ENCODE measurements at regions not wholly inside any gene's neighbourhood (a gene's known extent, or its start where the extent isn't known, plus 50 kb on each side); places are given as distances from the start of the nearest gene placed in this dataset.
A peak's percentile ranks its signal among the peaks of the same experiment; 100 is the strongest.

GRCh38 chr13:109394311-109394988 is 391.9 kb downstream of the IRS2 start:
- DNase-seq = peak; percentile 23

GRCh38 chr13:109393045-109393444 is 393.3 kb downstream of the IRS2 start:
- no peak for DNase-seq

DNA sequence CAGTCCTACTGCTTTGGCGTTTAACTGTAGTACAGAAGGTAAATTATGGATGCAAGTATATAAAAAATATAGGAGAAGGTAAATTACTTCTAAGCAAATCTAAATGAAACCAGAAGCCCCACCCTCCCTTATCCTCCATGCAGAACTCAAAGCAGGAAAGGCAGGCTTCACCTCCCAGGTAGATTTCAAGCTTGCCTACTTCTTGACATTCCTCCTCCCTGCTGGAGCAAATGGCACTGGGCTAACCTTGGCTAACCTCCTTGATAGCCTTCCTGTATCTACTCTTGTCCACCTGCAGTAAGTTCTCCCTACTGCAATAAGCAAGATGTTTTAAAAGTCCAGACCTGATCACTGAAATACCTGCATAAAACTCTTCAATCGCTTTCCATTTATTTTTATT is 396.0 kb downstream of the IRS2 start:
- DNase-seq = no peak

GRCh38 chr13:109389892-109390345 is 396.5 kb downstream of the IRS2 start:
- DNase-seq = no peak

GRCh38 chr13:109389456-109389855 is 396.9 kb downstream of the IRS2 start:
- DNase-seq = peak; percentile 41

GRCh38 chr13:109387471-109387870 is 398.9 kb downstream of the IRS2 start:
- no peak for DNase-seq

- DNase-seq = peak; percentile 76
Measured at GRCh38 chr13:109385242-109385560, 401.2 kb downstream of the IRS2 start.

DNA sequence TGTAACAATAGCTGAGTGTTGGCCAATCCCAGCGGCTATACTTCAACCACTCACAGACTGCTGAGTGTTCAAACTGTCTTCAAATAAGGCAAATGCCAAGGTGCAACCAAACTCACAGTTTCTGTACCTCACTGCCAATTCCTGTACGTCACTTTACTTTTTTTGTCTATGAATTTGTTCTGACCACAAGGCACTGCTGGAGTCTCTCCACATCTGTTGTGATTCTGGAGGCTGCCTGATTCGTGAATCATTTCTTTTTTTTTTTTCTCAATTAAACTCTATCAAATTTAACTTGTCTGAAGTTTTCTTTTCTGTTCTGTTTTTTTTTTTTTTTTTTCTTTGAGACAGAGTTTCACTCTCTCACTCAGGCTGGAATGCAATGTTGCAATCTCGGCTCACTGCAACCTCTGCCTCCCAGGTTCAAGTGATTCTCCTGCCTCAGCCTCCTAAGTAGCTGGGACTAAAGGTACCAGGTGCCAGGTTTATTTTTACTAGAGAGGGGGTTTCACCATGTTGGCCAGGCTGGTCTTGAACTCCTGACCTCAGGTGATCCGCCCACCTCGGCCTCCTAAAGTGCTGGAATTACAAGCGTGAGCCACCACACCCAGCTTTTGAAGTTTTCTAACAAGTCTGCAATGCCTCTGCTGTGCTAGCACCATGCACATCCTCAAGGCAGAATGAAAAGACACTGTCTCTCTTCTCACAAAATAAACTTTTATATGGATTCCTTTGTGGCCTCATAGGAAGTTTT is 401.7 kb downstream of the IRS2 start:
- DNase-seq = peak; percentile 78

DNA sequence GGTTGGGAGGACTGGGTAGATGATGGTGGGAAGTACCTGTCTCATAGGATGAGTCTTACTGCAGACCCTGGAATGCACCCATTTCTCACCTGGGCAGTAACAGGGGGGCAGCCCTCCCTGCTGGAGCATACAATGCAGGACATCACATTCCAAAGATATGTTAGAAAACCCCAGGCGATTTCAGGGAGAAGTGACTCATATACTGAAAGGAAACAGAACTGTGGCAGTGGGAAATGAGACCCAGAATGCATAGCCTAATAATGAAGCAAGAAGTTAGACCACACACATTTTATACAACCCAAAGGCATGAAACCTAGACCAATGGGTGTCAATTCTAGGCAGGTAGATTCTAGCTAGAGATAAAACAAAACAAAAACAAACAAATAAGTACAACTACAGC is 402.7 kb downstream of the IRS2 start:
- peak; percentile 85 for DNase-seq

DNA sequence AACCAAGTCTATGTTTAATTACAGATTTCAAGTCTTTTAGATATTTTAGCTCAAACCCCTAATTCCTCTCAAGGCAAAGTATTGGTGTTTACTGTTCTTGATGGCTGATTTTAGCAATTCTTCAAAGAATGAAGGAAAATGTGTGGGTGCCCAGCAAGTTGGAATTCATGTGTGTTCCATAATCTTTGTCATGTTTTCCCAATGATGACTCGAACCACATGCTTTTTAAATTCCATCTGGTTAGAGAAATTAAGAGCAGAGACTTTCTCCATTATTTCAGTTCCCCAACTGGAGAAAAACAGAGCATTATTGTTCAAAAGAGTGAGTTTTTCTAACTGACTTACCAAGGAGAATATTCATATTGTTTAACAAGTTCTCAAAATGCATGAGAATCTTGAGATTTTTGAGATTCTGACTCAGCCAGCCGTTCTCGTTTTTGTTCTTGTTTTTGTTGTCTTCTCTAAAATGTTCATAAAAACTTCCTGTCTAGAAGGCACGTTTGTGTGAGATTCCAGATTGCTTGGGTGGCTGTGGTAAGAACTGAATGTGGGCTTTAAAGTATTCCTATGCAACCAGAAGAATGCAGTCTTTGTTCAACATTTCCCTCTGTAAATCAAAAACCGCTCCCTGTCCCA is 404.7 kb downstream of the IRS2 start:
- peak; percentile 80 for DNase-seq

- DNase-seq = no peak
Measured at GRCh38 chr13:109380457-109380856, 405.9 kb downstream of the IRS2 start.

DNA sequence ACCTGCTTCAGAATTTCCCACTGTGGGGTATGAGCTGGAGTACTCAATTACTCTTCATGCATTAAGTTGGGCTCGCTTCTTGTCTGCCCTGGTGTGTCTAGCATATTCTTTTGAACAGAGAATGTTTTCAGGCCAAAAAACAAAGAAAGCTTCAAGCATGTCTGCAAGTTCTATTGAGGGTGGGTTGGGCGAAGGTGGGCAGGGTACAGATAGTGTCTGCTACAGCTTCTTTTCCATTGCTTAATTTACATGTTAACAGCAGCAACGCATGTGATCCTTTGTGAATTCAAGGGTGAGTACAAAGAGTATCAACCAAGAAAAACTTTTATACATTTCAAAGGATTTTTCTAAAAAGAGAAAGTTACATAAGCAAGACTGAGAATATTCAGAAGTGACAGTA is 406.5 kb downstream of the IRS2 start:
- no peak for DNase-seq

GRCh38 chr13:109376936-109377335 is 409.4 kb downstream of the IRS2 start:
- no peak for DNase-seq

GRCh38 chr13:109374609-109375200 is 411.7 kb downstream of the IRS2 start:
- DNase-seq = no peak

GRCh38 chr13:109372666-109373065 is 413.7 kb downstream of the IRS2 start:
- DNase-seq = no peak

GRCh38 chr13:109371066-109371465 is 415.3 kb downstream of the IRS2 start:
- no peak for DNase-seq

DNA sequence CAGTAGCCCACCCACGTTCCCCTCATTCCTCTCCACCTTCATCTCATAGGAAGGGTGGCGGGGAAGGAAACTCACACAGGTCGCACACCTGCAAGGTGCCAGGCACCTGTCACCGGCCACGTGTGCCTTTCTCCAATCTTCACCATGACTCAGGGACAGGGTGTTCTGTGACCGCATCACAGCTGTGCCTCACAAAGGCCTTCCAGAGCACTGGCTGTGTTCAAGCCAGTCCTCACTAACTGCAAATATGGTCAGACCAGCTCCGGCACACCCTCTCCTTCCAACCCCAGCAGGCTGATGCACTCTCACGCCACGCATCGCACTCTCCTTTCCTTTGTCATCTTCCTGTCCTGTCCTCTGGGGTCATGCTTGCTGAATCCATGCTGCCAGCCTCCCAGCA is 415.9 kb downstream of the IRS2 start:
- no peak for DNase-seq

DNA sequence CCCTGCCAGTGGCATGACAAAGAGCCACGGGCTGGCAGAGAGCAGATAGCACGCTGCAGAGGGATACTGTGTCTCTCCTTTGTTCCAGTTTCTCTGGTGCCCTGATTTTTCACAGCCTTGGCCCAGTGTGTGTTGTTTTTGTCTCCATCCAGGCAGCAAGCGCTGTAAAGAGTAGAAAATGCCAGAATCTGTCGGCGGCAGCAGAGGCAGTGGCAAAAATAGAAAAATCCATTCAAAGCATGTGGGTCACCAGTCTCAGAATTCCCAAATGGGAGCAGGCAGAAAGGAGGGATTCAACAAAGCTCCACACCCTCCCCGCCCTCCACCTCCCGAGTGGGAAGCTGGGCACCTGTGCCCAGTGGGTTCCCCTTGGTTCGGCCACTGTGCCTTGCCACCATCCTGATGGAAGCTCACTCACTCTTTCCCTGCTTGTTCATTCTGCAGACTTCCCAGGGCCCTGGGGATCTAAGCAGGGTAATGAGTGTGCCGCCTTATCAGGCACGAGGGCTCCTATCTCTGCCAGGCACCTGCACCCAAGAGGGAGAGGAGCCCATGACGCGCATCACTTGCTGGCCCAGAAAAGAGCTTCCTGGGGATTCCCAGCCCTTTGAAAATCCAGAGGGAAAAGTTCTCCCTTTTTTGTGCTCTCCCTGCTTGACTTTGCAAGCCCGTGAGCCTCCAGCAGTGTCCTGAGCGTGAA is 416.9 kb downstream of the IRS2 start:
- no peak for DNase-seq

DNA sequence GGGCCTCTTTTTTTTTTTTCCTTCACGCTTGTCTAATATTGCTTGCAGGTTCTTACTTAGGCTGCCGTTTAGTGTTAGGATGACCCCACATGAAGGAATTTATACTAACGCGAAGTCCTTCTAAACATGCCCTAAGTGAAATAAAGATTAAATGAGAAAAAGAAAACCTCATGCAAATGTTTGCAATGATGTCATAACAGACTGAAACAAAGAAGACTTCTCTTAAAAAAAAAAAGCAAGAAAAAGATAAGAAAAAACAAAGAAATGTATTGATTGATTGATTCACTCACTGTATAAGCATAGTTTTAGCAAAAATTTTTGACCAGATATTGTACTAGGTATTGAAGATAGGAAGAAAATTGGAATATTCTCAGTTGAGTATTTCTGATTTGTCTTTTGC is 418.2 kb downstream of the IRS2 start:
- no peak for DNase-seq

DNA sequence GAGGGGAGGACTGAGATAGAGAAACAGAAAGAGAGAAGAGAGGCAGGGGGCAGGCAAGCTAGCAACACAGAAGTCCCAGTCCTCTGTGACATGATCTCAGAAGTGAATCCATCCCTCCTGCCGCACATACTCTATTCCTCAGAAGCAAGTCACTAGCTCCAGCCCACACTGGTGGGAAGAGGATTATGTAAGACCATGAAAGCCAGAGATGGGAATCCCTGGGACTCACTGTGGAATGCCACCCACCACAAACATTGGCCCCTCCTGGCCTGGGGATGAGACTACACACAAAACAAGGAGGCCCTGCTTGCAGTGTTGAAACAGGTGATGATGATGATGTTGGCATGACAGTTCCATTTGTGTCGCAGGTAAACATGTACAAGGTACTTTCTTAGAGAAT is 419.9 kb downstream of the IRS2 start:
- no peak for DNase-seq

DNA sequence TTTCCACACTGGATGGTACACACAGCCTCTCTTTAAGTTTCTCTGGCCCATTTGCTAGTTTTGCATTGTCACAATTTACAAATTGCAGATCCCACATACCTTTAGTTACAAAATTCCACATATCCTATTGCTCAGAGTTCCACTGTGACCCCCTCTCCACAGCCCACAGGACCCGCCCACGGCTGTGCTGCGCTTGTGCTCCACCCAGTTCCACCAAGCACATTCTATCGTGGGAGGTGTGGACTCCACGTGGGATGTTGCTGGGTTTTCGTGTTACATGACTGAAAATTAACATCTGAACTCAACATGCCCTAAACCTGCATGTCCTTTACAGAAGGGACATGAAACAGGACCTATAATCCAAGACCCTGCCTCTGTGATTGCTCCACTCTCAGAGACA is 423.0 kb downstream of the IRS2 start:
- no peak for DNase-seq

- no peak for DNase-seq
Measured at GRCh38 chr13:109362616-109363015, 423.8 kb downstream of the IRS2 start.

All from EL (cell line).